Astrocyte of the cerebellum (primary cell): ENCODE measurements at regions not wholly inside any gene's neighbourhood (a gene's known extent, or its start where the extent isn't known, plus 50 kb on each side); places are given as distances from the start of the nearest gene placed in this dataset.
"Not testable (repeated sequence)": the region's sequence is repeated elsewhere in the genome, so short reads cannot be mapped to it uniquely, and the experiment has no call there.

Experiments used
- DNase-seq: peaks from one replicate; pipeline ENCODE4 v3.0.0-alpha.2; 2011; ENCODE audit warnings: low read depth
- H3K4me3 ChIP-seq: 2 replicates; pipeline ENCODE4 v1.5.1; 2011; ENCODE audit warnings: mild to moderate bottlenecking, low read depth, low read length, moderate library complexity
- CTCF ChIP-seq: IDR thresholded peaks from 2 replicates; pipeline ENCODE4 v1.5.1; 2012; ENCODE audit warnings: low read length, low read depth, moderate library complexity, mild to moderate bottlenecking; ENCODE audit errors: missing control alignments
- in situ Hi-C: cut with HindIII; loops from 2 replicates; pipeline ENCODE4 v1.10.0; 2017; ENCODE audit warnings: low sequenced_read_pairs

DNA sequence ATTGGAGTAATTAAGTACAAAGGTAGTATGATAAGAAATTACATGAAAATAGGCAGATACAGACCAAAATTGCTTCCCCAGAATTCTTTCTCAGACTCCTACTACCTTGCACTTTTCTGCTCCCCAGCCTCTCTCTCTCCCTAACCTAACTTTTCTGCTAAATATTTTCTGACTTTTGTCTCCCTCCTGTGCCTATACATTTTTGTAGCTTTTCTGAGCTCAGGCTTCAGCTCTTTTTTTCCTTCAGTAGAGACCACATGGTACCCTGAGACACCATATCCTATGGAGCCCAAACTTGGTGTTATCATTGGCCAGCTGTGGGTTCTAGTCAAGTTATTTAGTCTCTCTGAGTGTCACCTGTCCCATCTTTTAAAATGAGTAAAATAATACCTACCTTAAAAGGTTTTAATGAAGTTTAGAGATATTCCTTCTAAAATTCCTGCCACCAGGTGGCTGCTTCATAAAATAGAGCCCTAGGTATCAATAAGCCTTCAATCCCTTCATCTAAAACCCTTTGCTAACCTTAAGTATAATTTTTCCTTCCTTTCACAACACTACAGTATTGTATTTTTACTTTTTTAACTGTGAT, 237.6 kb upstream of the DUSP10 start:
- DNase-seq, result no peak
- peak; percentile 15 for TF ChIP-seq CTCF
- H3K4me3 ChIP-seq, result no peak overlapping the region
- in situ Hi-C loops, result no loop called here

- H3K4me3 ChIP-seq, in situ Hi-C loops, DNase-seq: not testable (repeated sequence)
Measured at GRCh38 chr1:221978631-221979334, 236.9 kb upstream of the DUSP10 start.

- DNase-seq, in situ Hi-C loops, H3K4me3 ChIP-seq: not testable (repeated sequence)
Measured at GRCh38 chr1:221973787-221974186, 231.9 kb upstream of the DUSP10 start.

GRCh38 chr1:221972276-221973235, 230.7 kb upstream of the DUSP10 start:
- in situ Hi-C loops, result no loop called here
- no peak for TF ChIP-seq CTCF
- DNase-seq, result no peak
- H3K4me3 ChIP-seq, result no peak overlapping the region

DNA sequence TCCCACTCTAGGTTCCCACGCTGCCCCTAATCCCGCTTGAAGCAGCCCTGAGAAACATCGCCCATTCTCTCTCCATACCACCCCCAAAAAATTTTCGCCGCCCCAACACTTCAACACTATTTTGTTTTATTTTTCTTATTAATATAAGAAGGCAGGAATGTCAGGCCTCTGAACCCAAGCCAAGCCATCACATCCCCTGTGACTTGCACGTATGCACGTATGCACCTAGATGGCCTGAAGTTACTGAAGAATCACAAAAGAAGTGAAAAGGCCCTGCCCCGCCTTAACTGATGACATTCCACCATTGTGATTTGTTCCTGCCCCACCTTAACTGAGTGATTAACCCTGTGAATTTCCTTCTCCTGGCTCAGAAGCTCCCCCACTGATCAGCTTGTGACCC, 229.1 kb upstream of the DUSP10 start:
- H3K4me3 ChIP-seq, DNase-seq, in situ Hi-C loops: not testable (repeated sequence)

GRCh38 chr1:221969298-221969858, 227.5 kb upstream of the DUSP10 start:
- DNase-seq, in situ Hi-C loops, H3K4me3 ChIP-seq: not testable (repeated sequence)

DNA sequence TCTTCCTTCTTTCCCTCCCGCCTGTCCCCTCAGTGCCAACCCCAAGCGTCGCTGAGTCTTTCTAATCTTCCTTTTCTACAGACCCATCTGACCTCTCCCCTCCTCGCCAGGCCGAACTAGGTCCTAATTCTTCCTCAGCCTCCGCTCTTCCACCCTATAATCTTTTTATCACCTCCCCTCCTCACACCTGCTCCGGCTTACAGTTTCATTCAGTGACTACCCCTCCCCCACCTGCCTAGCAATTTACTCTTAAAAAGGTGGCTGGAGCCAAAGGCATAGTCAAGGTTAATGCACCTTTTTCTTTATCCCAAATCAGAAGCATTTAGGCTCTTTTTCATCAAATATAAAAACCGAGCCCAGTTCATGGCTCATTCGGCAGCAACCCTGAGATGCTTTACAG, 225.6 kb upstream of the DUSP10 start:
- H3K4me3 ChIP-seq, in situ Hi-C loops, DNase-seq: not testable (repeated sequence)

GRCh38 chr1:221966888-221967287, 225.0 kb upstream of the DUSP10 start:
- in situ Hi-C loops, H3K4me3 ChIP-seq: not testable (repeated sequence)

DNA sequence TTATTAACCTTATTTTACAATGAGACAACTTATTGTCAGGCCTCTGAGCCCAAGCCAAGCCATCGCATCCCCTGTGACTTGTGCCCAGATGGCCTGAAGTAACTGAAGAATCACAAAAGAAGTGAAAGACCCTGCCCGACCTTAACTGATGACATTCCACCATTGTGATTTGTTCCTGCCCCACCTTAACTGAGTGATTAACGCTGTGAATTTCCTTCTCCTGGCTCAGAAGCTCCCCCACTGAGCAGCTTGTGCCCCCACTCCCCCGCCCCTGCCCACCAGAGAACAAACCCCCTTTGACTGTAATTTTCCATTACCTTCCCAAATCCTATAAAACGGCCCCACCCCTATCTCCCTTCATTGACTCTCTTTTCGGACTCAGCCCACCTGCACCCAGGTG, 224.0 kb upstream of the DUSP10 start:
- in situ Hi-C loops, H3K4me3 ChIP-seq, DNase-seq: not testable (repeated sequence)

More at GRCh38 chr1:221966888-221967287, 225.0 kb upstream of the DUSP10 start:
- not testable (repeated sequence) for DNase-seq

DNA sequence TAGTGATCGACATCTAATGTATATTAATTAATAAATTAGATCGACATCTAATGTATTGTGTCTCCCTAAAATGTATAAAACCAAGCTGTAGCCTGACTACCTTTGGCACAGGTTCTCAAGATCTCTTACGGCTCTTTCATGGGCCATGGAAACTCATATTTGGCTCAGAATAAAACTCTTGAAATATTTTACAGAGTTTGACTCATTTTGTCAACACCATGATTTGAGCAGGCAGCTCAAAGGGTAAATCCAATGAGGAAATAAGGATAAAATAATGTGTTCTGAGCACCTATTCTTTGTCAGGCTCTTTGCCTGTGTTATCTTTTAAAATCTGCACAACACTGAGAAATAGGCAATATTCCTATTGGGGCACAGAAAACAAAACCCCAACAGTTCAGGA, 223.4 kb upstream of the DUSP10 start:
- TF ChIP-seq CTCF, result no peak
- no peak overlapping the region for H3K4me3 ChIP-seq
- in situ Hi-C loops, result no loop called here
- no peak for DNase-seq
